HG03342 (cell line): ENCODE measurements at regions not wholly inside any gene's neighbourhood (a gene's known extent, or its start where the extent isn't known, plus 50 kb on each side); places are given as distances from the start of the nearest gene placed in this dataset.
A peak's percentile ranks its signal among the peaks of the same experiment; 100 is the strongest.

Experiments used
- ATAC-seq: cut with Tn5 transposase; IDR thresholded peaks from one replicate; pipeline ENCODE4 v1.9.1; 2021; ENCODE audit warnings: mild to moderate bottlenecking, moderate library complexity; ENCODE audit not compliant: unreplicated experiment

DNA sequence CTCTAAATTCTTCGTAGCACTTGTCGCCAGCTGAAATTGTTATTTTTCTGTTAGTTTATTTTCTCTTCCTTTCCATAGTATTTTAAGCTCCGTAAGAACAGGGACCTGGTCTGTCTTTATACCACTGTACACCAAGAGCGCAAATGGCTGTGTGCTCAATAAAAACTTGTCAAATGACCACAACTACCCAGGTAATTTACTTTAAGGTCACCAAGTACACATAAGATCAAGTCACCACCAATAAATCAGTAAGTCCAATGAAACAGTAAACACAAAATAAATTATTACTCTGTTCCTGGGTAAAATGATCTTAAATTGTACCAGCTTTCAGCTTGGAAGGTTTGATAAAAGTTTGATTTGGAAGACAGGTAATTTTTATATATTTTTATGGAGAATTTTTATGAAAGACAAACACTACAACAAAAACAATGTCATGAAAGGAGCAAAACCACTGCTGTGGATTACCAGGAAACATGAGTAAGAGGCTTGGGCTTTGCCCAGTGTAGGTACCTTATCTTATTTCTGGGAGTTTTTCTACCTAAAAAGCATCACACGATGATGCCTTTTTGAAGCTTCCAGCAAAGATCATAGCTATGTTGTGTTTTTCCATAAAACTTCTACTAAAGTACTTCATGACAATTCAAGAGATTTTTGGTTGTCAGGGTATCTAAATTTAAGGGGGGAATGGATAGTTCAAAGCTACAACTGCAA, 406.8 kb downstream of the SHQ1 start:
- ATAC-seq, result no peak

GRCh38 chr3:72440491-72440890, 407.8 kb downstream of the SHQ1 start:
- ATAC-seq, result peak; percentile 42

DNA sequence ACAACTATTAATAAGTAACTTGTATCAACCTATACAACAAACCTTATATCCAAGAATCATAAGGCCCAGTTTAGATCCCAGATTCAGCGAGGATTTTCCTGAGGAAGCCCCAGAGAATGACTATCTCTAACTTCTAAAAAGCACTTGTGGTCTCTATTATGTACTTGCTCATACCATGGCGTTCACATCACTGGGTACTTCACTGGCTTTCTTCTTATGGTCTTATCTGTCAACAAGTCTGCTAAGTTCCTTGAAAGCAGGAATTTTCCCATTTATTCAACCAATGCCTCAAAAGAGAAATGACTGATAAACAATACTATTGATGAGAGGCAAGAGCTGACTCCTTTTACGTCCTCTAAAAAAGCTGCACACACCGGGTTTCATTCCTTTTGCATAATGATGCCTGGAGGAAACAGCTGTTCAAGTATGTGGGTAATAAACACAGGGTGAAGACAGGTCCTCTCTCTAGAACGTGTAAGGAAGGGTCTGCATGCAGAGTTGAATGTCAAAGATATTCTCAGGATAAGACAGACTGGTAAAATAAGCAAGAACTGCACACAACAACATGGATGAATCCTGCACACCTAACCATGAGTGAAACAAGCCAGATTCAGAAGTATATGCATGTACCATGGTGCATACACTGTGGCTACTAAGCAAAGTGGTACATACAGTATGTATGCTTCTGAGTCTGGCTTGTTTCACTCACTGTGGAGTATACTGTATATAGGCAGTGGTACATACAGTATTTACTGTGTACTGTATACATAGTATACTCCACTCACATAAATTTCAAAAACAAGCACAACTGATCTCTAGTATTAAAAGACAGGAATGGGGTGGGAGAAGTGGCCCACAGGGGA, 408.7 kb downstream of the SHQ1 start:
- ATAC-seq, result peak; percentile 54

- ATAC-seq, result no peak
Observed at GRCh38 chr3:72437661-72438406, 410.4 kb downstream of the SHQ1 start.

GRCh38 chr3:72436863-72437592, 411.2 kb downstream of the SHQ1 start:
- ATAC-seq, result no peak

- ATAC-seq, result no peak
Observed at GRCh38 chr3:72434296-72434695, 413.9 kb downstream of the SHQ1 start.

- ATAC-seq, result no peak
Observed at GRCh38 chr3:72432246-72432645, 416.0 kb downstream of the SHQ1 start.

DNA sequence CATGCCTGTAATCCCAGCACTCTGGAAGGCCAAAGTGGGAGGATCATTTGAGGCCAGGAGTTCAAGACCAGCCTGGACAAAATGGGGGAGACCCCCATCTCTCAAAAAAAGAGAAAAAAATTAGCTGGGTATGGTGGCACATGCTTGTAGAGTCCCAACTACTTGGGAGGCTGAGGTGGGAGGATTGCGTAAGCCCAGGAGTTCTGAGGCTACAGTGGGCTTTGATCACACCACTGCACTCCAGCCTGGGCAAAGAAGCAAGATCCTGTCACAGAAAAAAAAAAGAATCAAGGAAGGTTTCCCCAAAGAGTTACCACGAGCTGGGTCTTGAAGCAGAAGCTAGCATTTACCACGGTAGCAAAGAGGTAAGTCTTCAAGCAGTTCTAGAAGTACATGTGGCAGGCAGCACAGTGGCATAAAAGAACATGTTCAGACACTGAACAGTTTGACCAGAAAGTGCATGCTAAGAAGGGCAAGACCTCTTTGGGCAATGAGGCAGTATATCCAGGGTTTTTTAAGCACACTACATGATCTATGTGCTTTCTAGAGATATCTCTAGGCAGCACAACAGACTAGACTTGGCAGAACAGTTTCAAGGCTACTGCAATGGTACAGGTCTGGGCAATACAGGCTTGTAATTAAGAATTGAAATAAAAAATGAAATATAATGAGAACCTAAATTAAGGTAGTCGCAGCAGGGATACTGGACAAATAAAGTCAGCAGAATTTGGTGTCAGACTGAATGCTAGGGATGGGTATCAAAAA, 418.5 kb downstream of the SHQ1 start:
- no peak for ATAC-seq

- ATAC-seq, result no peak
Observed at GRCh38 chr3:72428803-72429202, 419.4 kb downstream of the SHQ1 start.

DNA sequence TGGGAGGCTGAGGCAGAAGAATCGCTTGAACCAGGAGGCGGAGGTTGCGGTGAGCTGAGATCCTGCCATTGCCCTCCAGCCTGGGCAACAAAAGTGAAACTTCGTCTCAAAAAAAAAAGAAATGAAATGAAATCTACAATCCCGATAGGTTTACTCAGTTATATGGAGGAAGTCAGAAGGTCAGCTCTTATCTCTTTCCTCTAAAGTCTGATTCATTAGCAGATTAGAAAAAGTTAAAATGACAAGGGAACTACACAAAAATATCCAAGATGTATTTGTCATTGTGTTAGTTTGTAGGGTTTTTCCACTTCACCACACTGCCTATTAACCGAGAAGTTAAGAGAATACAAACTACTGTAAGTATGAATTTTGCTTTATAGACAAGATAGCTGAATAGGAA, 420.6 kb downstream of the SHQ1 start:
- ATAC-seq, result no peak

DNA sequence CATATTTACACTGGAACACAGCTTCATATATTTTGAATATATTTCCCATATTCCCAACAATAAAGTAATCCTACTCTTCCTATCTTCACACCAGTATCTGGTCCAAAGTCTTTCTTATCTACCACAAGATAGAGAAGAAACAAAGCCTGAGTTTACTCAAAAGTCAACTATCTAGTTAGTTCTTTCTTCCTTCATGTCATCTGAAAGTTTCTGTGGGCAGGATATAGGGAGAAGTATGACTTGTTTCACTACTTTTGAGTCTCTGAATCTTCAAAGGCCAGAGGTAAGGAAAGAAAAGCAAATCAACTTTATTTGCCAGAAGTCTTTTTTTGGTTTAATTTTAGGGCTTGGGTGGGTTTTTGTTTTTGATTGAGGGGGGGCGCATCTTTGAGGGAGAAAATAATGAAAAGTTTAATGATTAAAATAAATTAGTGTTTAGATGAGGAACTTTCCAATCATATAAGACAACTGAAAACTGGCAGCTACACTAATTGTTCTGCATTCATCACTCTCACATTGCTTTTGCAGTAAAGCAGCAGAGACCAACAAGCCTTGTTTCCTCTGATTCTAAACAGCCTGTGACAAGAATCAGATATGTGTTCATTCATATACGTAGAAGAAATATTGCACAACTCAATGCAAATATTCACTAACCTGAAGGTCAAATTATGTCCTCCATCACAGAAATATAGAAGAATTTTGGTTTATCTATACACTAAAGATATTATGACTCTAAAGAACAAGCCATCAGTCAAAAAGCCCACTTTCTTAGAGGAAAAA, 421.4 kb downstream of the SHQ1 start:
- ATAC-seq, result peak; percentile 72

GRCh38 chr3:72423643-72424042, 424.6 kb downstream of the SHQ1 start:
- no peak for ATAC-seq

- no peak for ATAC-seq
Observed at GRCh38 chr3:72421786-72422185, 426.5 kb downstream of the SHQ1 start.

DNA sequence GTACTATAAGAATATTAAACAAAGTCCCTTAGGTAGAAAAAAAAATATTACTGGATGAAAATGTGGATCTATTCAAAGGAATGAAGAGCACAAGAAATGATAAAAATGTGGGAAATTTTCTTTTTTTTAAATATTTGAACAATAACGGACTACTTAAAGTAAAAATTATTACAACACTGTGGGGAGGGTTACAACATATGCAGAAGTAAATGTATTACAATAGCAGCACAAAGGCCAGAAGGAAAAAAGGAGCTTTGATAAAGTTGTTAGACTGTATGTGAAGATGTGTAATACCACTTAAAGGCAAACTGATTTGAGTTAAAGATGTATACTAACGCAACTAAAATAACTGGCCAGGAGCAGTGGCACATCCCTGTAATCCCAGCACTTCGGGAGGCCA, 427.1 kb downstream of the SHQ1 start:
- ATAC-seq, result no peak

DNA sequence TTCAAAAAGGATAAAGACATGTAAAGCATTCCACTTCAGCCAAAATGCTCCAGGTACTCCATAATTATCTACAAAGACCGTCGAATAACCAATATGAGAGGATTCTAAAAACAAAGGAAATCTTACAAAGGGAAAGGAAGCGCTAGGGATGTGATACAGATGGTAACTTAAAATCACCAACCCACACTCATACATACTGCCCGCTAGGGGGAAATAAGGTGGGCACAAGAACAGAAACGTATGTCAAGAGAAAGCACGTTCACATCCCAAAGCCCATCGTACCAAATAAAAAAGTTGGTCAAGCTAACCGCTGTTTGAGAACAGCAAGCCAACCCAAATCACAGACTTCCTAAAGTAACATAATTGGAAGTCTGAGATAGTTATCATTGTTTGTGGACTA, 429.4 kb downstream of the SHQ1 start:
- no peak for ATAC-seq

DNA sequence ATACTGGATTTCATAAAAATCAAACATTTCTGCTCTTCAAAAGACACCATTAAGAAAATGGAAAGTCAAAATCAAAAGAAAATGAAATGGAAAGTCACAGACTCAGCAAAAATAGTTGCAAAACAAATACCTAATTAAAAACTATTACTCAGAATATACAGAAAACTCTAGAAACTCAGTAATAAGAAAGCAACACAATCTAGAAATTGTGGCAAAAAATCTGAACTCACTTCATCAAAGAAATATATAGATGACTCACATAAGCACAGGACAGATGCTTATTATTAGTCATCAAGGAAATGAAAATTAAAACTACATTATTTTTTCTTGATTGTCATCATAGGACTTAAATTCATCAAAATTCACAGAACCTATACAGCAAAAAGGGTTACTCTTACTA, 430.0 kb downstream of the SHQ1 start:
- no peak for ATAC-seq

GRCh38 chr3:72414481-72415016, 433.7 kb downstream of the SHQ1 start:
- ATAC-seq, result no peak

- no peak for ATAC-seq
Observed at GRCh38 chr3:72413228-72413627, 435.0 kb downstream of the SHQ1 start.

DNA sequence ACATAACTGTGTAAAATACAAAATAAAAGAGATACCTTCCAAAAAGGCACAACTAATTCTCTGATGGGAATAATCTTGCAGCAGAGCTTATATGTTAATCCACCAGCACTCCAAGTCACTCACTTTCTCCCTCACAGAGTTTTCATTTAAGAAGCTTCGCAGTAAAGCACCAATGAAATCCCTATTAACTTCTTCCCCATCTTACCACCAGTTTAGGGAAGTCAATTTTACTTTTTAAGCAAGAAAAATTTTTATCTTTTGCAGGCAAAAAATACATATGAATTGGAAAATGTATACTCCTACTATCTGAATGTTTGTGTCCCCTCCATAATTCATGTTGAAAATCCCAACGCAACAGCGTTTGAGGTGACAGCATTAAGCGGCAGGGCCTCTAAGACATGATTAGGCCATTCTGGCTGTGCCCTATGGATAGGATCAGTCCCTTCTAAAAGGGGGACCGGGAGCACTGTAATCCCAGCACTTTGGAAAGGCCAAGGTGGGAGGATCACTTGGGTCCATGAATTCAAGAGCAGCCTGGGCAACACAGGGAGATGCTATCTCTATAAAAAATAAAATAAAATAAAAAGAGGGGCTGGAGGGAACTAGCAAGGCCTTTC, 435.8 kb downstream of the SHQ1 start:
- no peak for ATAC-seq
